OCI-LY7 (cell line): ENCODE measurements at regions not wholly inside any gene's neighbourhood (a gene's known extent, or its start where the extent isn't known, plus 50 kb on each side); places are given as distances from the start of the nearest gene placed in this dataset.

Source experiments
- BruUV-seq: library from RNA; stranded (reverse); fragments of 400-500 nt; replicated peaks from 2 replicates; lab custom pipeline; 2021; lab: Mats Ljungman, UMichigan
- CTCF ChIA-PET: fragments of 300-600 bp; sonication (Branson Sonifier 250); formaldehyde crosslinking; loops from one replicate; lab custom pipeline; 2022; ENCODE audit warnings: antibody characterized with exemption; ENCODE audit not compliant: unreplicated experiment; lab: Charles Lee
- POLR2A ChIA-PET: fragments of 300-600 bp; sonication (Branson Sonifier 250); formaldehyde crosslinking; loops from one replicate; lab custom pipeline; 2022; ENCODE audit warnings: antibody characterized with exemption; lab: Charles Lee
- DNase-seq: peaks from one replicate; pipeline ENCODE4 v3.0.0-alpha.2; 2015; ENCODE audit warnings: low spot score
- H2AFZ ChIP-seq: fragments of 200-600 bp; sonication (generic), shearing (Covaris generic); 2 replicates; pipeline ENCODE4 v1.6.1; 2014; ENCODE audit warnings: mild to moderate bottlenecking, antibody characterized with exemption, low read length, moderate library complexity
- H3K27ac ChIP-seq: fragments of 200-600 bp; sonication (generic); 2 replicates; pipeline ENCODE4 v1.5.1; 2014; ENCODE audit warnings: mixed run types, low read depth, mild to moderate bottlenecking, moderate library complexity, low read length, inconsistent platforms; ENCODE audit not compliant: poor library complexity, severe bottlenecking
- H3K36me3 ChIP-seq: fragments of 200-600 bp; sonication (generic); 2 replicates; pipeline ENCODE4 v1.6.1; 2014; ENCODE audit warnings: mild to moderate bottlenecking, antibody characterized with exemption, low read length, moderate library complexity, mixed read lengths; ENCODE audit not compliant: insufficient read depth
- H3K4me1 ChIP-seq: fragments of 200-600 bp; sonication (generic); 2 replicates; pipeline ENCODE4 v1.5.1; 2014; ENCODE audit warnings: mild to moderate bottlenecking, low read length; ENCODE audit not compliant: insufficient read depth, poor library complexity, severe bottlenecking
- H3K4me2 ChIP-seq: fragments of 200-600 bp; sonication (generic); 2 replicates; pipeline ENCODE4 v1.6.1; 2014; ENCODE audit warnings: mild to moderate bottlenecking, low read length
- H3K4me3 ChIP-seq: fragments of 200-600 bp; sonication (generic); 2 replicates; pipeline ENCODE4 v1.5.1; 2014; ENCODE audit warnings: mild to moderate bottlenecking, low read depth, low read length; ENCODE audit not compliant: poor library complexity, severe bottlenecking
- H3K79me2 ChIP-seq: fragments of 200-600 bp; sonication (generic); 2 replicates; pipeline ENCODE4 v1.6.1; 2016; ENCODE audit warnings: low read depth, mild to moderate bottlenecking, low read length, moderate library complexity, mixed read lengths; ENCODE audit not compliant: insufficient read depth
- H3K9me2 ChIP-seq: fragments of 200-600 bp; sonication (generic); 2 replicates; pipeline ENCODE4 v1.6.1; 2016; ENCODE audit warnings: mild to moderate bottlenecking, low read length, mixed read lengths; ENCODE audit not compliant: insufficient read depth
- H3K9me3 ChIP-seq: fragments of 200-600 bp; sonication (generic); 2 replicates; pipeline ENCODE4 v1.6.1; 2014; ENCODE audit warnings: mild to moderate bottlenecking, mixed run types, low read length, mixed read lengths
- H4K20me1 ChIP-seq: fragments of 200-600 bp; sonication (generic); 2 replicates; pipeline ENCODE4 v1.6.1; 2014; ENCODE audit warnings: mild to moderate bottlenecking, antibody characterized with exemption, low read length, moderate library complexity, mixed read lengths; ENCODE audit not compliant: insufficient read depth
- EZH2phosphoT487 ChIP-seq: fragments of 200-600 bp; sonication (generic); IDR thresholded peaks from 2 replicates; pipeline ENCODE4 v1.6.1; 2018; ENCODE audit warnings: low read depth, borderline replicate concordance, mild to moderate bottlenecking, mixed run types, antibody characterized with exemption, low read length, moderate library complexity, mixed read lengths
- intact Hi-C: fragments of 100-400 bp; cut with micrococcal nuclease; formaldehyde crosslinking; loops from one replicate; pipeline ENCODE4 v1.10.0; 2022; ENCODE audit not compliant: unreplicated experiment
- TF ChIP-seq, protein P1 (sequence below): fragments of 200-600 bp; sonication (generic); conservative IDR thresholded peaks from 2 replicates; pipeline ENCODE4 v1.5.1; 2014; ENCODE audit warnings: mild to moderate bottlenecking, antibody characterized with exemption, low read length, moderate library complexity, mixed read lengths

DNA sequence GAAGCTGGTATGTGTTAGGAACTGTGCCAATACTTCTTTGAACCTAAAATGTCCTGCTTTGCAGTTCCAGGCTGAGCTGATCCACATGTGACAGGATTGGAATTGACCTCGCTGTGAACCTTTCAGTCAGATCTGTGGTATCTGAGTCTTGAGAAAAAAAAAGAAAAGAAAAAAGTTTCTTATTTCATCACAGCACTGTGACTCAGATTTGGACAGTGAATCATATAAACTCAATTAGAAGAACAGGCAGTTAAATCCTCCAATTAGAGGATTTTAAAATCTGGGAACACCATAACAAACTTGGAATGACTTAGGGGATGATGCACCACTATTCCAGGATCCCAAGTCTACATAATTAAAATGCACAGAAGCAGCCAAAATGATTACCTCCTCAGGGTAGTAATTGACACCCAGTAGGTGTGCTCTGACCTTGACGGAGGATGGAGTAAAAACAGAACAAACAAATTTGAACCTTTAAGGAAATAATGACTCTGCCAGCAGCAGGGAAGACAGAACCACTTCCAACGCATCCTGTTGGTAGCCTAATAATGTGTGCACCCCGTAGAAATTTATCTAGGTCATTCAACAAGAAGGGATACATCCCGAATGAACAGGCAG lies 57.8 kb upstream of the RAI14 start:
- TF ChIP-seq EZH2phosphoT487: no peak
- TF ChIP-seq, protein P1, sequence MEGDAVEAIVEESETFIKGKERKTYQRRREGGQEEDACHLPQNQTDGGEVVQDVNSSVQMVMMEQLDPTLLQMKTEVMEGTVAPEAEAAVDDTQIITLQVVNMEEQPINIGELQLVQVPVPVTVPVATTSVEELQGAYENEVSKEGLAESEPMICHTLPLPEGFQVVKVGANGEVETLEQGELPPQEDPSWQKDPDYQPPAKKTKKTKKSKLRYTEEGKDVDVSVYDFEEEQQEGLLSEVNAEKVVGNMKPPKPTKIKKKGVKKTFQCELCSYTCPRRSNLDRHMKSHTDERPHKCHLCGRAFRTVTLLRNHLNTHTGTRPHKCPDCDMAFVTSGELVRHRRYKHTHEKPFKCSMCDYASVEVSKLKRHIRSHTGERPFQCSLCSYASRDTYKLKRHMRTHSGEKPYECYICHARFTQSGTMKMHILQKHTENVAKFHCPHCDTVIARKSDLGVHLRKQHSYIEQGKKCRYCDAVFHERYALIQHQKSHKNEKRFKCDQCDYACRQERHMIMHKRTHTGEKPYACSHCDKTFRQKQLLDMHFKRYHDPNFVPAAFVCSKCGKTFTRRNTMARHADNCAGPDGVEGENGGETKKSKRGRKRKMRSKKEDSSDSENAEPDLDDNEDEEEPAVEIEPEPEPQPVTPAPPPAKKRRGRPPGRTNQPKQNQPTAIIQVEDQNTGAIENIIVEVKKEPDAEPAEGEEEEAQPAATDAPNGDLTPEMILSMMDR: no peak
- ChIA-PET CTCF (no interaction called here), POLR2A (no interaction called here)
- Histone ChIP-seq H4K20me1 (no peaks in the 10 kb centered on the region), H3K9me2 (no peaks in the 10 kb centered on the region), H3K79me2 (no peaks in the 10 kb centered on the region), H3K9me3 (no peaks in the 10 kb centered on the region), H2AFZ (no peak overlapping the region), H3K36me3 (no peaks in the 10 kb centered on the region), H3K4me1 (no peaks in the 10 kb centered on the region), H3K27ac (no peak overlapping the region), H3K4me2 (no peak overlapping the region), H3K4me3 (no peak overlapping the region)
- intact Hi-C loops: no loop called here
- no peak for DNase-seq
- BruUV-seq: no TSS peak

DNA sequence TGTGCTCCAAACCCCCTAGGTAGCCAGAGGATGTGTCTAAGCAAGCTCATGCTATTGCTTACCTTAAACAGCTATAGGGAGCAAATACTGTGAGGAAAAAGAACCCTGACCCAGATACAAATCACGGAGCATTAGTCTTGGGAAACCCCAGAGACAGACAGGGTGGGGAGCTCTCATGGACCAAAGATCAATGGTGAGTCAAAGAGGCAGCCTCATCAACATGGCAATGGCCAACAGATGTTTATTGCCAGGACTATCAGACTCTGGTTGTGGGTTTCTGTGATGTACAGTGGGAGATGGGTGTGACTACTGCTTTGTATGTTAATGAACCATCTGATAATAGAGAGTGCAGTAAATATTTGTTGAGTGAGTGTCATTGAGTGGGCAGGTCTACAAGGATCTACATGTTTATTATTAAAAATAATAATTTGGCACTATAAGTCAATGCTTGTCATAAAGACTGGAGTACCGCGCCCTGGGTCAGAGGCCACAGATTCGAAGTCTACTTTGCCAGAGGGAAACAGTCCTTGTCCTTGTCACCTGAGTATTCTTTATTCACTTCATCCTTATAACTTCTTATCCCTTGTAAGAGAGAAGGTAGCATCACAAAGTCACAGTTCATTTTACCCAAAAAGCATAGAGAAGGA lies 56.5 kb upstream of the RAI14 start:
- POLR2A ChIA-PET: no interaction called here
- intact Hi-C loops: no loop called here
- BruUV-seq: no TSS peak
- Histone ChIP-seq H2AFZ (no peak overlapping the region), H3K4me2 (no peak overlapping the region), H3K36me3 (no peaks in the 10 kb centered on the region), H4K20me1 (no peaks in the 10 kb centered on the region), H3K79me2 (no peaks in the 10 kb centered on the region), H3K9me2 (no peaks in the 10 kb centered on the region), H3K4me1 (peaks cover 7% of the 10 kb centered on the region), H3K9me3 (no peaks in the 10 kb centered on the region), H3K27ac (no peak overlapping the region), H3K4me3 (no peak overlapping the region)
- no peak for TF ChIP-seq EZH2phosphoT487
- TF ChIP-seq, protein P1: no peak
- no peak for DNase-seq
- CTCF ChIA-PET: no interaction called here

- no peaks in the 10 kb centered on the region for H3K9me3 ChIP-seq
- ChIA-PET POLR2A (no interaction called here), CTCF (no interaction called here)
- H3K4me2 ChIP-seq: no peak overlapping the region
- intact Hi-C loops: no loop called here
- DNase-seq: no peak
- no TSS peak for BruUV-seq
- peaks cover 10% of the 10 kb centered on the region for H3K4me1 ChIP-seq
- H3K27ac ChIP-seq: no peak overlapping the region
- no peaks in the 10 kb centered on the region for H3K9me2 ChIP-seq
- H3K4me3 ChIP-seq: no peak overlapping the region
- no peak overlapping the region for H2AFZ ChIP-seq
- no peaks in the 10 kb centered on the region for H4K20me1 ChIP-seq
- H3K36me3 ChIP-seq: no peaks in the 10 kb centered on the region
- TF ChIP-seq EZH2phosphoT487: no peak
- H3K79me2 ChIP-seq: no peaks in the 10 kb centered on the region
Observed at GRCh38 chr5:34600118-34600493, 56.0 kb upstream of the RAI14 start.
